ENCODE measurements at regions not wholly inside any gene's neighbourhood (a gene's known extent, or its start where the extent isn't known, plus 50 kb on each side); places are given as distances from the start of the nearest gene placed in this dataset.

GRCh38 chr1:112307930-112308591 is 88.0 kb upstream of the CTTNBP2NL start:
- H3K4me1 ChIP-seq (ENCODE audit: control insufficient read depth in 1 of 2, insufficient read depth in 2 of 2, low read length in 2 of 2): no peaks in the 10 kb centered on the region
- no peak overlapping the region for H3K27ac ChIP-seq (ENCODE audit: low read depth in 1 of 2, low read length in 2 of 2)
- DNase-seq: no peak
- intact Hi-C loops (cut with micrococcal nuclease): no loop called here
- peaks cover 7 to 20% (median 9%) of the 10 kb centered on the region in 3 donors for H3K27me3 Mint-ChIP-seq (ENCODE audit: low read depth in 3 of 3)
- no peaks in the 10 kb centered on the region for H3K79me2 ChIP-seq (ENCODE audit: insufficient read depth, low read length)
- no peak overlapping the region for H3K4me3 ChIP-seq (replicated peaks in 1 of 3; ENCODE audit: low read depth in 2 of 3, low read length in 3 of 3)
- no peaks in the 10 kb centered on the region for H3K27me3 ChIP-seq (ENCODE audit: control insufficient read depth in 2 of 2, insufficient read depth in 2 of 2, low read length in 2 of 2)
- H3K4me3 Mint-ChIP-seq: no peak overlapping the region
- WGBS (ENCODE audit: insufficient coverage): 83% methylated on average over 2 of the region's 3 CpGs
- H2AFZ ChIP-seq (ENCODE audit: insufficient read depth, low read depth, low read length, poor library complexity, severe bottlenecking): no peak overlapping the region
- no peaks in the 10 kb centered on the region for H3K4me1 Mint-ChIP-seq
- no peak overlapping the region for H3K27ac Mint-ChIP-seq
- H3K36me3 ChIP-seq (replicated peaks in 1 of 2; ENCODE audit: control insufficient read depth in 1 of 2, insufficient read depth in 2 of 2, low read length in 2 of 2): no peaks in the 10 kb centered on the region
- TF ChIP-seq CTCF (IDR thresholded peaks at IDR 0.05): no peak
- H3K4me2 ChIP-seq (replicated peaks; ENCODE audit: extremely low read depth, low read length, poor library complexity, severe bottlenecking): no peak overlapping the region
- no peak overlapping the region for H3K9ac ChIP-seq (ENCODE audit: insufficient read depth, low read length, poor library complexity, severe bottlenecking)
- no peaks in the 10 kb centered on the region for H4K20me1 ChIP-seq (ENCODE audit: insufficient read depth, low read length)
- H3K9me3 ChIP-seq (replicated peaks in 1 of 2; ENCODE audit: control insufficient read depth in 1 of 2, insufficient read depth in 1 of 2, low read length in 2 of 2): no peaks in the 10 kb centered on the region
- H3K36me3 Mint-ChIP-seq: no peaks in the 10 kb centered on the region
- H3K9me3 Mint-ChIP-seq: peaks cover 0 to 2% (median 0%) of the 10 kb centered on the region in 7 donors

- Histone ChIP-seq H3K27ac (ENCODE audit: low read depth in 1 of 2, low read length in 2 of 2) (no peak overlapping the region), H3K36me3 (replicated peaks in 1 of 2; ENCODE audit: control insufficient read depth in 1 of 2, insufficient read depth in 2 of 2, low read length in 2 of 2) (no peaks in the 10 kb centered on the region), H3K4me1 (ENCODE audit: control insufficient read depth in 1 of 2, insufficient read depth in 2 of 2, low read length in 2 of 2) (no peaks in the 10 kb centered on the region), H3K27me3 (ENCODE audit: control insufficient read depth in 2 of 2, insufficient read depth in 2 of 2, low read length in 2 of 2) (no peaks in the 10 kb centered on the region), H2AFZ (ENCODE audit: insufficient read depth, low read depth, low read length, poor library complexity, severe bottlenecking) (no peak overlapping the region), H3K9ac (ENCODE audit: insufficient read depth, low read length, poor library complexity, severe bottlenecking) (no peak overlapping the region), H3K4me2 (replicated peaks; ENCODE audit: extremely low read depth, low read length, poor library complexity, severe bottlenecking) (no peak overlapping the region), H3K4me3 (replicated peaks in 1 of 3; ENCODE audit: low read depth in 2 of 3, low read length in 3 of 3) (no peak overlapping the region), H3K79me2 (ENCODE audit: insufficient read depth, low read length) (no peaks in the 10 kb centered on the region), H4K20me1 (ENCODE audit: insufficient read depth, low read length) (no peaks in the 10 kb centered on the region), H3K9me3 (replicated peaks in 1 of 2; ENCODE audit: control insufficient read depth in 1 of 2, insufficient read depth in 1 of 2, low read length in 2 of 2) (no peaks in the 10 kb centered on the region)
- H3K9me3 Mint-ChIP-seq: peaks cover 0 to 2% (median 0%) of the 10 kb centered on the region in 7 donors
- H3K27ac Mint-ChIP-seq: no peak overlapping the region
- H3K27me3 Mint-ChIP-seq (ENCODE audit: low read depth in 3 of 3): peaks cover 7 to 20% (median 12%) of the 10 kb centered on the region in 3 donors
- no peaks in the 10 kb centered on the region for H3K4me1 Mint-ChIP-seq
- WGBS (ENCODE audit: insufficient coverage): no CpG with 5 or more reads among the region's 5 CpGs
- DNase-seq: no peak
- no peak for TF ChIP-seq CTCF (IDR thresholded peaks at IDR 0.05)
- intact Hi-C loops (cut with micrococcal nuclease): no loop called here
- H3K4me3 Mint-ChIP-seq: no peak overlapping the region
- no peaks in the 10 kb centered on the region for H3K36me3 Mint-ChIP-seq
Observed at GRCh38 chr1:112308716-112309115, 87.3 kb upstream of the CTTNBP2NL start.

Data from CD14-positive monocyte (primary cell).